Epithelial cell of proximal tubule (primary cell): ENCODE measurements at regions not wholly inside any gene's neighbourhood (a gene's known extent, or its start where the extent isn't known, plus 50 kb on each side); places are given as distances from the start of the nearest gene placed in this dataset.
"Not testable (repeated sequence)": the region's sequence is repeated elsewhere in the genome, so short reads cannot be mapped to it uniquely, and the experiment has no call there.

Experiments
- DNase-seq: peaks from one replicate; pipeline ENCODE4 v3.0.0-alpha.2; 2011; ENCODE audit warnings: low read depth
- H3K4me3 ChIP-seq: 2 replicates; pipeline ENCODE4 v1.5.1; 2011; ENCODE audit warnings: low read depth, mild to moderate bottlenecking, low read length
- CTCF ChIP-seq: conservative IDR thresholded peaks from 2 replicates; pipeline ENCODE4 v1.5.1; 2012; ENCODE audit warnings: low read depth, mild to moderate bottlenecking, low read length

- TF ChIP-seq CTCF, result no peak
- no peak for DNase-seq
- no peak overlapping the region for H3K4me3 ChIP-seq
Observed at GRCh38 chr7:57198801-57199200, 66.6 kb upstream of the ZNF479 start.

- no peak for TF ChIP-seq CTCF
Observed at GRCh38 chr7:57199252-57199651, 67.0 kb upstream of the ZNF479 start.

GRCh38 chr7:57201021-57201894 is 69.0 kb upstream of the ZNF479 start:
- H3K4me3 ChIP-seq, result no peak overlapping the region
- TF ChIP-seq CTCF, result no peak
- DNase-seq, result no peak

More at GRCh38 chr7:57199252-57199651, 67.0 kb upstream of the ZNF479 start:
- H3K4me3 ChIP-seq, result no peak overlapping the region
- no peak for DNase-seq

GRCh38 chr7:57201895-57202210 is 69.6 kb upstream of the ZNF479 start:
- no peak for DNase-seq
- no peak for TF ChIP-seq CTCF
- H3K4me3 ChIP-seq, result no peak overlapping the region

GRCh38 chr7:57202274-57202673 is 70.0 kb upstream of the ZNF479 start:
- DNase-seq, result no peak
- H3K4me3 ChIP-seq, result no peak overlapping the region
- TF ChIP-seq CTCF, result no peak

DNA sequence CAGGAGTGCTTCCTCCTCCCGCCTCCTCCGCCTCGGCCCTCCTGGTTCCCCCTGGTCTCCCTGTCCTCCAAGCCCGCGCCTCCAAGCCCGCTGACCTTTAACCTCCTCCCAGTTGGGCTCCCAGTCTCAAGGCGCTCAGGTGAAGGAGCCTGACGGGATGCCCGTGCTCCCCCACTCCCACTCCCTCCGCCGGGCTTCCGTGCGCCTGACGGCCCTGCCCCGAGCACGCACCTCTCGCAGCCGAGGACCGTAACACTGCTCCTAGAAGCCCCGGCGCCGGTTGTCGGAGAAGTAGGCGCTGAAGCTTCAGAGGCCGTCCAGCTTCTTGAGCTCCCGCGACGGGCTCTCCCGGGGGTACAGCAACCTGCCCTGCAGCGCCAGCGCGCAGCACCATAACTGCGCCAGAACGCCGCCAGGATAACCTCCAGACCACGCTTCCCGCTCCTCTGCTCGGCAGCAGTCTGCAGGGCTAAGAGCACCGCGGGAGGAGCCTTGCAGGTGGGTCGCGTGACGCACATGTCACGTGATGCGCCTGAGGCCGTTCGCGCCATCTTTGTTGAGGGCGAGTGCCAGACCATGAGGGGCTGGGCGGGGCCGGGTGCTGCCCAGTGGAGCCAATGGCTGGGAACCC is 71.0 kb upstream of the ZNF479 start:
- no peak for TF ChIP-seq CTCF
- no peak overlapping the region for H3K4me3 ChIP-seq
- no peak for DNase-seq

DNA sequence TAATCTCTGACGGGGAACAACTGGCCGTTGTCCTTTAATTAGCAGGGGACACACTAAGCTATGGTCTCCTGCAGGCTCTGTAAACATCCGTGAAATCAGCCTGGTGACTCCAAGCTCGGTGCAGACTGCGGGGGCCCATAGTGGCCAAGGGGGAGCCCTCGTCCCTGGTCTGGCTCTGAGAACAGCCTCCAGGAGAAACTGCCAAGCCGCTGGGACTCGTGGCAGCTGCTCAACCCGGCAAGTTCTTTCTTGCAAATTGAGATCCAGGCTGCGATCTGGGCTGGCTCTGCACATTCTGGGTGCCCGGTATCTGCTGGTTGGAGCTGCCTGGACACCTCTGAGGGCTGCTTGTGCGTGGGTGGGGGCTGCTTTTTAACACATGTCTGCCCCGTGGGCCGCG is 71.6 kb upstream of the ZNF479 start:
- DNase-seq, H3K4me3 ChIP-seq: not testable (repeated sequence)
